Activated T-cell treated with anti-CD3 and anti-CD28 coated beads, Interleukin-2, amount 50 U/mL, for 4 hours (primary cell): ENCODE measurements at regions not wholly inside any gene's neighbourhood (a gene's known extent, or its start where the extent isn't known, plus 50 kb on each side); places are given as distances from the start of the nearest gene placed in this dataset.

Experiments used
- ATAC-seq, 2 donors: fragments of 200-7000 bp; cut with Tn5 transposase; one replicate each; pipeline ENCODE4 v1.10.0; 2021
- DNase-seq: peaks from one replicate; pipeline ENCODE4 v3.0.0-alpha.2; 2020
- H3K27me3 Mint-ChIP-seq: one replicate; pipeline ENCODE4 v1.8.0; 2021; ENCODE audit warnings: low read depth, mixed read lengths
- H3K36me3 Mint-ChIP-seq: one replicate; pipeline ENCODE4 v1.8.0; 2022; ENCODE audit warnings: mixed read lengths; ENCODE audit not compliant: insufficient read depth
- H3K4me1 Mint-ChIP-seq: one replicate; pipeline ENCODE4 v1.8.0; 2021; ENCODE audit warnings: low read depth, mixed read lengths
- H3K4me3 Mint-ChIP-seq: one replicate; pipeline ENCODE4 v1.8.0; 2021; ENCODE audit warnings: mild to moderate bottlenecking, moderate library complexity, mixed read lengths
- H3K9me3 Mint-ChIP-seq: one replicate; pipeline ENCODE4 v1.8.0; 2021; ENCODE audit warnings: mixed read lengths

GRCh38 chr20:57791178-57791962 lies 81.6 kb upstream of the PMEPA1 start:
- H3K4me1 Mint-ChIP-seq = no peaks in the 10 kb centered on the region
- DNase-seq = no peak
- H3K27me3 Mint-ChIP-seq = no peaks in the 10 kb centered on the region
- no peaks in the 10 kb centered on the region for H3K9me3 Mint-ChIP-seq
- no peak for ATAC-seq
- H3K36me3 Mint-ChIP-seq = no peaks in the 10 kb centered on the region
- H3K4me3 Mint-ChIP-seq = no peak overlapping the region

GRCh38 chr20:57790176-57790575 lies 80.4 kb upstream of the PMEPA1 start:
- ATAC-seq = no peak
- Mint-ChIP-seq H3K9me3 (no peaks in the 10 kb centered on the region), H3K4me1 (no peaks in the 10 kb centered on the region), H3K36me3 (no peaks in the 10 kb centered on the region), H3K27me3 (no peaks in the 10 kb centered on the region), H3K4me3 (no peak overlapping the region)
- DNase-seq = no peak

- no peaks in the 10 kb centered on the region for H3K9me3 Mint-ChIP-seq
- ATAC-seq (no peak), DNase-seq (no peak)
- H3K4me1 Mint-ChIP-seq = no peaks in the 10 kb centered on the region
- no peak overlapping the region for H3K4me3 Mint-ChIP-seq
- H3K27me3 Mint-ChIP-seq = peaks cover 2% of the 10 kb centered on the region
- H3K36me3 Mint-ChIP-seq = no peaks in the 10 kb centered on the region
These were observed 79.3 kb upstream of the PMEPA1 start for GRCh38 chr20:57788936-57789613.

- Mint-ChIP-seq H3K36me3 (no peaks in the 10 kb centered on the region), H3K9me3 (no peaks in the 10 kb centered on the region), H3K27me3 (peaks cover 2% of the 10 kb centered on the region), H3K4me3 (no peak overlapping the region), H3K4me1 (no peaks in the 10 kb centered on the region)
- ATAC-seq (no peak), DNase-seq (no peak)
These were observed 78.4 kb upstream of the PMEPA1 start for GRCh38 chr20:57787990-57788781.

- ATAC-seq (no peak), DNase-seq (no peak)
- Mint-ChIP-seq H3K4me1 (no peaks in the 10 kb centered on the region), H3K27me3 (peaks cover 2% of the 10 kb centered on the region), H3K4me3 (no peak overlapping the region), H3K36me3 (no peaks in the 10 kb centered on the region), H3K9me3 (no peaks in the 10 kb centered on the region)
These were observed 77.6 kb upstream of the PMEPA1 start for GRCh38 chr20:57787151-57787989.

GRCh38 chr20:57786304-57786932 lies 76.6 kb upstream of the PMEPA1 start:
- peaks cover 4% of the 10 kb centered on the region for H3K27me3 Mint-ChIP-seq
- H3K4me1 Mint-ChIP-seq = no peaks in the 10 kb centered on the region
- no peak for DNase-seq
- ATAC-seq = no peak
- no peaks in the 10 kb centered on the region for H3K9me3 Mint-ChIP-seq
- H3K36me3 Mint-ChIP-seq = no peaks in the 10 kb centered on the region
- no peak overlapping the region for H3K4me3 Mint-ChIP-seq

GRCh38 chr20:57785720-57786119 lies 75.9 kb upstream of the PMEPA1 start:
- DNase-seq = no peak
- no peaks in the 10 kb centered on the region for H3K4me1 Mint-ChIP-seq
- no peak for ATAC-seq
- peaks cover 4% of the 10 kb centered on the region for H3K27me3 Mint-ChIP-seq
- no peaks in the 10 kb centered on the region for H3K36me3 Mint-ChIP-seq
- H3K9me3 Mint-ChIP-seq = no peaks in the 10 kb centered on the region
- no peak overlapping the region for H3K4me3 Mint-ChIP-seq

- Mint-ChIP-seq H3K36me3 (no peaks in the 10 kb centered on the region), H3K9me3 (no peaks in the 10 kb centered on the region), H3K4me3 (no peak overlapping the region), H3K4me1 (no peaks in the 10 kb centered on the region), H3K27me3 (peaks cover 6% of the 10 kb centered on the region)
- ATAC-seq (no peak), DNase-seq (no peak)
These were observed 75.2 kb upstream of the PMEPA1 start for GRCh38 chr20:57785061-57785460.

- H3K36me3 Mint-ChIP-seq = no peaks in the 10 kb centered on the region
- DNase-seq (no peak), ATAC-seq (no peak)
- H3K9me3 Mint-ChIP-seq = no peaks in the 10 kb centered on the region
- no peak overlapping the region for H3K4me3 Mint-ChIP-seq
- peaks cover 6% of the 10 kb centered on the region for H3K27me3 Mint-ChIP-seq
- H3K4me1 Mint-ChIP-seq = no peaks in the 10 kb centered on the region
These were observed 74.4 kb upstream of the PMEPA1 start for GRCh38 chr20:57783956-57784837.

- Mint-ChIP-seq H3K27me3 (peaks cover 6% of the 10 kb centered on the region), H3K36me3 (no peaks in the 10 kb centered on the region), H3K4me3 (no peak overlapping the region), H3K9me3 (no peaks in the 10 kb centered on the region), H3K4me1 (no peaks in the 10 kb centered on the region)
- no peak for ATAC-seq
- no peak for DNase-seq
These were observed 73.4 kb upstream of the PMEPA1 start for GRCh38 chr20:57783196-57783595.

- no peak for DNase-seq
- Mint-ChIP-seq H3K4me1 (no peaks in the 10 kb centered on the region), H3K9me3 (no peaks in the 10 kb centered on the region), H3K4me3 (no peak overlapping the region), H3K36me3 (no peaks in the 10 kb centered on the region), H3K27me3 (peaks cover 6% of the 10 kb centered on the region)
- ATAC-seq = no peak
These were observed 72.8 kb upstream of the PMEPA1 start for GRCh38 chr20:57782631-57783041.

- Mint-ChIP-seq H3K27me3 (peaks cover 6% of the 10 kb centered on the region), H3K4me1 (no peaks in the 10 kb centered on the region)
- ATAC-seq = no peak
These were observed 72.1 kb upstream of the PMEPA1 start for GRCh38 chr20:57781901-57782300.

GRCh38 chr20:57780906-57781305 lies 71.1 kb upstream of the PMEPA1 start:
- peaks cover 6% of the 10 kb centered on the region for H3K27me3 Mint-ChIP-seq
- ATAC-seq (no peak), DNase-seq (no peak)
- no peak overlapping the region for H3K4me3 Mint-ChIP-seq
- no peaks in the 10 kb centered on the region for H3K4me1 Mint-ChIP-seq
- no peaks in the 10 kb centered on the region for H3K9me3 Mint-ChIP-seq
- H3K36me3 Mint-ChIP-seq = no peaks in the 10 kb centered on the region

More at GRCh38 chr20:57781901-57782300, 72.1 kb upstream of the PMEPA1 start:
- no peaks in the 10 kb centered on the region for H3K36me3 Mint-ChIP-seq
- no peaks in the 10 kb centered on the region for H3K9me3 Mint-ChIP-seq
- DNase-seq = no peak
- no peak overlapping the region for H3K4me3 Mint-ChIP-seq
